Trophoblast cell (in vitro differentiated cells and primary cell): ENCODE measurements at regions not wholly inside any gene's neighbourhood (a gene's known extent, or its start where the extent isn't known, plus 50 kb on each side); places are given as distances from the start of the nearest gene placed in this dataset.

ENCODE experiments used
- DNase-seq, 2 donors: peaks; one replicate each; pipeline ENCODE4 v3.0.0-alpha.2; 2016
- H2AFZ ChIP-seq: 2 replicates; pipeline ENCODE4 v1.6.1; 2013; ENCODE audit warnings: low read length, moderate library complexity, mild to moderate bottlenecking; ENCODE audit not compliant: insufficient read depth, poor library complexity
- H2AK5ac ChIP-seq: 2 replicates; pipeline ENCODE4 v1.6.1; 2013; ENCODE audit warnings: mild to moderate bottlenecking, low read length
- H2BK120ac ChIP-seq: 2 replicates; pipeline ENCODE4 v1.6.1; 2013; ENCODE audit warnings: low read length, mild to moderate bottlenecking, moderate library complexity; ENCODE audit not compliant: insufficient read depth, poor library complexity
- H2BK12ac ChIP-seq: 2 replicates; pipeline ENCODE4 v1.6.1; 2013; ENCODE audit warnings: mild to moderate bottlenecking, low read length, moderate library complexity
- H2BK5ac ChIP-seq: 2 replicates; pipeline ENCODE4 v1.6.1; 2013; ENCODE audit warnings: low read length, low read depth, moderate library complexity, mild to moderate bottlenecking; ENCODE audit not compliant: poor library complexity
- H3K14ac ChIP-seq: 2 replicates; pipeline ENCODE4 v1.6.1; 2013; ENCODE audit warnings: mild to moderate bottlenecking, low read length
- H3K18ac ChIP-seq: 2 replicates; pipeline ENCODE4 v1.6.1; 2013; ENCODE audit warnings: mild to moderate bottlenecking, low read length
- H3K23ac ChIP-seq: 2 replicates; pipeline ENCODE4 v1.6.1; 2013; ENCODE audit warnings: low read length
- H3K27ac ChIP-seq: 2 replicates; pipeline ENCODE4 v1.5.1; 2013; ENCODE audit warnings: low read depth, mild to moderate bottlenecking, inconsistent platforms, low read length, moderate library complexity
- H3K27me3 ChIP-seq: 2 replicates; pipeline ENCODE4 v1.6.1; 2013; ENCODE audit warnings: inconsistent platforms, mild to moderate bottlenecking, low read length, moderate library complexity; ENCODE audit not compliant: insufficient read depth
- H3K36me3 ChIP-seq, 2 experiments: 1 replicate in 1 of 2; 2 replicates in 1 of 2; pipeline ENCODE4 v1.6.1; 2013; ENCODE audit warnings: low read length in 2 of 2, mild to moderate bottlenecking in 2 of 2, moderate library complexity in 1 of 2; ENCODE audit not compliant: insufficient read depth in 2 of 2, control insufficient read depth in 1 of 2
- H3K4ac ChIP-seq: 2 replicates; pipeline ENCODE4 v1.6.1; 2013; ENCODE audit warnings: low read depth, mild to moderate bottlenecking, low read length, moderate library complexity
- H3K4me1 ChIP-seq, 2 experiments: 1 replicate in 1 of 2; 2 replicates in 1 of 2; pipeline ENCODE4 v1.6.1; 2013; ENCODE audit warnings: low read length in 2 of 2, mild to moderate bottlenecking in 2 of 2, moderate library complexity in 1 of 2; ENCODE audit not compliant: insufficient read depth in 2 of 2, control insufficient read depth in 1 of 2
- H3K4me2 ChIP-seq: 2 replicates; pipeline ENCODE4 v1.6.1; 2013; ENCODE audit warnings: inconsistent platforms, mild to moderate bottlenecking, low read length, moderate library complexity
- H3K4me3 ChIP-seq: 2 replicates; pipeline ENCODE4 v1.5.1; 2013; ENCODE audit warnings: mild to moderate bottlenecking, low read depth, low read length, inconsistent platforms
- H3K79me1 ChIP-seq: one replicate; pipeline ENCODE4 v1.6.1; 2013; ENCODE audit warnings: low read length
- H3K79me2 ChIP-seq: 2 replicates; pipeline ENCODE4 v1.6.1; 2013; ENCODE audit warnings: low read length, mild to moderate bottlenecking; ENCODE audit not compliant: control insufficient read depth, insufficient read depth, poor library complexity
- H3K9ac ChIP-seq: 2 replicates; pipeline ENCODE4 v1.6.1; 2013; ENCODE audit warnings: mild to moderate bottlenecking, low read length
- H3K9me3 ChIP-seq: 2 replicates; pipeline ENCODE4 v1.6.1; 2013; ENCODE audit warnings: low read depth, mild to moderate bottlenecking, control low read depth, inconsistent platforms, low read length; ENCODE audit not compliant: insufficient read depth
- H4K12ac ChIP-seq: 2 replicates; pipeline ENCODE4 v1.6.1; 2013; ENCODE audit warnings: low read depth, mild to moderate bottlenecking, low read length, moderate library complexity
- H4K8ac ChIP-seq: 2 replicates; pipeline ENCODE4 v1.6.1; 2013; ENCODE audit warnings: low read depth, mild to moderate bottlenecking, low read length, moderate library complexity
- H4K91ac ChIP-seq: one replicate; pipeline ENCODE4 v1.6.1; 2013; ENCODE audit warnings: low read depth, mild to moderate bottlenecking, low read length, moderate library complexity
- whole genome bisulfite sequencing: extraction: QIAGEN DNeasy Blood & Tissue Kit; methylation state at CpG from one replicate; pipeline ENCODE4 v1.1.7; 2013; ENCODE audit warnings: missing lambda C conversion rate; ENCODE audit not compliant: insufficient read length, insufficient coverage; ENCODE audit errors: extremely low coverage; 5-methylcytosine and 5-hydroxymethylcytosine counted together

GRCh38 chr18:56118422-56118821, 520.0 kb downstream of the TXNL1 start:
- WGBS: no CpG with 5 or more reads among the region's 2 CpGs
- DNase-seq: no peak

GRCh38 chr18:56115071-56116015, 523.0 kb downstream of the TXNL1 start:
- DNase-seq: no peak
- H3K23ac ChIP-seq: no peak overlapping the region
- H3K9me3 ChIP-seq: no peaks in the 10 kb centered on the region
- no peak overlapping the region for H2BK12ac ChIP-seq
- H2BK120ac ChIP-seq: no peak overlapping the region
- H3K4me1 ChIP-seq: no peaks in the 10 kb centered on the region
- no peak overlapping the region for H4K12ac ChIP-seq
- H2AFZ ChIP-seq: no peak overlapping the region
- H3K36me3 ChIP-seq: no peaks in the 10 kb centered on the region
- no peak overlapping the region for H3K18ac ChIP-seq
- H3K4me3 ChIP-seq: no peak overlapping the region
- no peaks in the 10 kb centered on the region for H3K27me3 ChIP-seq
- no peak overlapping the region for H2AK5ac ChIP-seq
- no peak overlapping the region for H3K14ac ChIP-seq
- no peaks in the 10 kb centered on the region for H3K79me2 ChIP-seq
- H3K79me1 ChIP-seq: no peaks in the 10 kb centered on the region
- no peak overlapping the region for H4K91ac ChIP-seq
- H3K4me2 ChIP-seq: no peak overlapping the region
- H3K4ac ChIP-seq: no peak overlapping the region
- H4K8ac ChIP-seq: no peak overlapping the region
- no peak overlapping the region for H3K9ac ChIP-seq
- no CpG with 5 or more reads among the region's 6 CpGs for WGBS
- no peak overlapping the region for H3K27ac ChIP-seq
- no peak overlapping the region for H2BK5ac ChIP-seq

More at GRCh38 chr18:56118422-56118821, 520.0 kb downstream of the TXNL1 start:
- H3K4ac ChIP-seq: no peak overlapping the region
- H3K27me3 ChIP-seq: no peaks in the 10 kb centered on the region
- H3K14ac ChIP-seq: no peak overlapping the region
- H4K91ac ChIP-seq: no peak overlapping the region
- H3K4me2 ChIP-seq: no peak overlapping the region
- no peak overlapping the region for H2BK5ac ChIP-seq
- no peaks in the 10 kb centered on the region for H3K36me3 ChIP-seq
- no peak overlapping the region for H2AK5ac ChIP-seq
- no peak overlapping the region for H2BK12ac ChIP-seq
- H2BK120ac ChIP-seq: no peak overlapping the region
- H4K12ac ChIP-seq: no peak overlapping the region
- no peak overlapping the region for H3K18ac ChIP-seq
- H3K4me3 ChIP-seq: no peak overlapping the region
- H3K4me1 ChIP-seq: no peaks in the 10 kb centered on the region
- H3K79me2 ChIP-seq: no peaks in the 10 kb centered on the region
- no peaks in the 10 kb centered on the region for H3K9me3 ChIP-seq
- H3K9ac ChIP-seq: no peak overlapping the region
- H3K79me1 ChIP-seq: no peaks in the 10 kb centered on the region
- no peak overlapping the region for H2AFZ ChIP-seq
- no peak overlapping the region for H3K23ac ChIP-seq
- no peak overlapping the region for H4K8ac ChIP-seq
- H3K27ac ChIP-seq: no peak overlapping the region

GRCh38 chr18:56112984-56113383, 525.0 kb upstream of the TCF4 start:
- H3K18ac ChIP-seq: no peak overlapping the region
- no peak overlapping the region for H2AK5ac ChIP-seq
- H2BK120ac ChIP-seq: no peak overlapping the region
- no peak overlapping the region for H2BK5ac ChIP-seq
- H3K27me3 ChIP-seq: no peaks in the 10 kb centered on the region
- H3K36me3 ChIP-seq: no peaks in the 10 kb centered on the region
- H3K9me3 ChIP-seq: no peaks in the 10 kb centered on the region
- H3K4me2 ChIP-seq: no peak overlapping the region
- no peaks in the 10 kb centered on the region for H3K4me1 ChIP-seq
- H3K9ac ChIP-seq: no peak overlapping the region
- H4K91ac ChIP-seq: no peak overlapping the region
- H3K14ac ChIP-seq: no peak overlapping the region
- H4K12ac ChIP-seq: no peak overlapping the region
- no peak overlapping the region for H3K27ac ChIP-seq
- H3K4me3 ChIP-seq: no peak overlapping the region
- H3K79me2 ChIP-seq: no peaks in the 10 kb centered on the region
- WGBS: no CpG with 5 or more reads among the region's 1 CpG
- no peak overlapping the region for H3K23ac ChIP-seq
- H2BK12ac ChIP-seq: no peak overlapping the region
- H3K79me1 ChIP-seq: no peaks in the 10 kb centered on the region
- no peak overlapping the region for H2AFZ ChIP-seq
- no peak for DNase-seq
- no peak overlapping the region for H4K8ac ChIP-seq
- no peak overlapping the region for H3K4ac ChIP-seq

GRCh38 chr18:56112013-56112749, 524.2 kb upstream of the TCF4 start:
- Histone ChIP-seq H3K4me2 (no peak overlapping the region), H3K4ac (no peak overlapping the region), H4K12ac (no peak overlapping the region), H2BK120ac (no peak overlapping the region), H3K79me2 (no peaks in the 10 kb centered on the region), H2AK5ac (no peak overlapping the region), H3K9ac (no peak overlapping the region), H3K9me3 (no peaks in the 10 kb centered on the region), H2BK5ac (no peak overlapping the region), H3K79me1 (no peaks in the 10 kb centered on the region), H4K8ac (no peak overlapping the region), H2BK12ac (no peak overlapping the region), H3K18ac (no peak overlapping the region), H2AFZ (no peak overlapping the region), H3K27me3 (no peaks in the 10 kb centered on the region), H3K4me3 (no peak overlapping the region), H4K91ac (no peak overlapping the region), H3K27ac (no peak overlapping the region), H3K36me3 (no peaks in the 10 kb centered on the region), H3K14ac (no peak overlapping the region), H3K23ac (no peak overlapping the region), H3K4me1 (no peaks in the 10 kb centered on the region)
- no peak for DNase-seq
- no CpG with 5 or more reads among the region's 6 CpGs for WGBS
